Astrocyte of the spinal cord (primary cell): ENCODE measurements at regions not wholly inside any gene's neighbourhood (a gene's known extent, or its start where the extent isn't known, plus 50 kb on each side); places are given as distances from the start of the nearest gene placed in this dataset.

ENCODE experiments used
- DNase-seq: peaks from one replicate; pipeline ENCODE4 v3.0.0; 2011; ENCODE audit warnings: low read depth, low spot score
- H3K4me3 ChIP-seq: 2 replicates; pipeline ENCODE4 v1.5.1; 2011; ENCODE audit warnings: low read depth, mild to moderate bottlenecking, low read length, moderate library complexity
- in situ Hi-C: cut with HindIII; loops from 2 replicates; pipeline ENCODE4 v1.10.0; 2017; ENCODE audit warnings: low sequenced_read_pairs
- TF ChIP-seq, protein P1 (sequence below): IDR thresholded peaks from 2 replicates; pipeline ENCODE4 v1.5.1; 2012; ENCODE audit warnings: low read depth, mild to moderate bottlenecking, low read length, inconsistent platforms

DNA sequence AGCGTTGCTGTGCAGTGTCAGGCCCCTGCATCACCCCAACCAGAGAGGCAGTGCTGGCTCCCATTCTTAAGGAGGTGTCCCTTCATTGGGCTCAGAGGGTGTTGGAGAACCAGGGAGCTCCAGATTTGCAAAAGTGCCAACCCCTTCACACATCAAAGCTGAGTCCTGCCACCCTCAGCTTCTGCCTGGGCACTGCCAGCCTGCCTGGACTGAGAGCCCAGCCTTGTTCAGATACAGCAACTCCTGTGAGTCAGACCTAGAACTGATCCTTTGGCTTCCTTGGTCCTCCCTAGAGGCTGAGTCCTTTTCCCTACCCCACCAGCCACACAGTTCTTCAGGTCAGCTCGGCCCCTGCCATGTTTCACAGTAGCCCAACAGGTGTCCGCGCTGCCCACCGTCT is 424.9 kb upstream of the MYT1L start:
- no peak for DNase-seq
- in situ Hi-C loops: no loop called here
- no peak overlapping the region for H3K4me3 ChIP-seq
- TF ChIP-seq, protein P1, sequence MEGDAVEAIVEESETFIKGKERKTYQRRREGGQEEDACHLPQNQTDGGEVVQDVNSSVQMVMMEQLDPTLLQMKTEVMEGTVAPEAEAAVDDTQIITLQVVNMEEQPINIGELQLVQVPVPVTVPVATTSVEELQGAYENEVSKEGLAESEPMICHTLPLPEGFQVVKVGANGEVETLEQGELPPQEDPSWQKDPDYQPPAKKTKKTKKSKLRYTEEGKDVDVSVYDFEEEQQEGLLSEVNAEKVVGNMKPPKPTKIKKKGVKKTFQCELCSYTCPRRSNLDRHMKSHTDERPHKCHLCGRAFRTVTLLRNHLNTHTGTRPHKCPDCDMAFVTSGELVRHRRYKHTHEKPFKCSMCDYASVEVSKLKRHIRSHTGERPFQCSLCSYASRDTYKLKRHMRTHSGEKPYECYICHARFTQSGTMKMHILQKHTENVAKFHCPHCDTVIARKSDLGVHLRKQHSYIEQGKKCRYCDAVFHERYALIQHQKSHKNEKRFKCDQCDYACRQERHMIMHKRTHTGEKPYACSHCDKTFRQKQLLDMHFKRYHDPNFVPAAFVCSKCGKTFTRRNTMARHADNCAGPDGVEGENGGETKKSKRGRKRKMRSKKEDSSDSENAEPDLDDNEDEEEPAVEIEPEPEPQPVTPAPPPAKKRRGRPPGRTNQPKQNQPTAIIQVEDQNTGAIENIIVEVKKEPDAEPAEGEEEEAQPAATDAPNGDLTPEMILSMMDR: no peak

DNA sequence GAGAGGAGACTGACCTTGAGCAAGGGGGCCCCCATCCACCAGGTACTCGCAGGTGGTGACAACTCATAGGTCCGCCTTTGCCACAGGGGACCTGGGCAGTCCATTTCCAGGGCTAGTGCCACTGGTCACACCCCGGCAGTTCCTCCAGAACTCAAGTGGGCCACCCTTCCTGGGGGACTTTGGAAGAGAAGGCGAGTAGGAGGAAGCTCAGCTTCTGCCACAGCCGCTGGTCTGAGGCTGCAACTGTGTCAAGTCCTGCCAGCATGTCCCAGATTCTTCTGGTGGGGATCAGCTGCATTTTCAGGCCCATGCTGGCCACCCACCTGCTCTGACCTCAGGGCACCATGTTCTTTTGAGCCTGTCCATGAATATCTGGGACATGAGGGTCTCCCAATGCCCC is 423.9 kb upstream of the MYT1L start:
- in situ Hi-C loops: no loop called here
- TF ChIP-seq, protein P1: no peak
- no peak for DNase-seq

DNA sequence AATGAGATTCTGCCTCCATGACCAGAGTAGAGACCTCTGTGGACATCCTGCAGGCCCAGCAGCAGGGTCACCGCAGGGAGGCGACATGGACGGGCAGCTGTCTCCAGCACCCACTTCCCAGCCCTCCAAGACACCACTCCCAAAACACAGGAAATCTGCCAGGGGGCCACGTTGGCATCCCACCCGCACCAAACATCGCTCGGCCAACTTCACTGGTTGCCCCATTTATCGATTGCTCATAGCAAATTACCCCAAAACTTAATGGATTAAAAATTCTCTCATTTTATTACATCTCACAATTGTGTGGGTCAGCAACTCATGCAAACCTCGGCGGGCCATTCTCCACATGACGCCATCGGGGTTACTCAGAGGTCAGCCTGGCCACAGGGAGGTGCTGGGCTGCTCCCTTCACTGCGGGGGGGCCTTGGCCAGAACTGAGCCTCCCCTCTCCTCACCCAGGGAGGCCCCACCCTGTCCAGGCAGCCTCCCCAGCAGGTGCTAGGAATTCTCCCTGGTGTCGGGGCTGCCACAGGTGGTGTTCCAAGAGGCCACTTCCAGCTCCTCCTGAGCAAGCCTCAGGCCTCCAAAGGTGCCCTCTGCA is 420.7 kb upstream of the MYT1L start:
- TF ChIP-seq, protein P1: no peak
- in situ Hi-C loops: no loop called here
- no peak for DNase-seq
- no peak overlapping the region for H3K4me3 ChIP-seq

More for the DNA sequence above, 423.9 kb upstream of the MYT1L start:
- no peak overlapping the region for H3K4me3 ChIP-seq

DNA sequence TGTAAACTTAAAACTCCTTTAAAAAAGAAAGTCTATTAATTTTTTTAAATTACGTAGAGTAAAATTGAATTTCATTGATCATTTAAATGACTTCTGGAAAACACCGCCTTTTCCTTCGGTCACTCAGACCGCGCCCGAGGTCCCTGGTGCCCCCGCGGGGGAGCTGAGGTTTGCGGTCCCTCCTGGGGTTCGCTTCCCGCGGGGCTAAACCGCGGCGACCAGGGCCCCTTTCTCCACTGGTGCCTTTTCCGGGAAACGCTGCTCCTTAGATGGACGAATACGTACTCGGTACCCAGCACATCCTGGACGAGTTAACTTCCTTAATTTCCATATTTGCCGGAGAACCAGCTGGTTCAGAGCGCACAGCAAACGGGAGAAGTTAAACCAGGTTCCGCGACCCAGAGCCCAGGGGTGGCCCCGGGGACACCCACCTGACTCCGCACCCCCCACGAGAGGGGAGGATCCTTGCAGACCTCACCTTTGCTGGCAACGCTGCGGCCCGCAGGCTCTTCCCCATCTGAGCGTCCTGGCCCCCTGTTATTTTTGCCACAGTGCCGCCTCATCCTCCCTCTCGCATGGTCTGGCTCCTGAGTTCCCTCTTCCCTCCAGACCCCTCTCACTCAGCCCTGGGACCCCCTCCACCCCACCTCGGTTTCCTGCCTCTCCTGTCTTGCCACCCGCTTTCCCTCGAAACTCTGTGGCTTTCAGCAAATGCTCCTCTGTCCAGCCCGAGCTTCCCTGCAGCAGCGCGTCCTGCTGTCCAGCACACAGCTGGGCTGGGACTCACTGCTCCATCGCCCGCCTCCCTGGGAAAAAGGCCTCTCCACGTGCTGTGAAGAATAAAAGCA is 420.0 kb upstream of the MYT1L start:
- in situ Hi-C loops: no loop called here
- no peak for DNase-seq
- no peak overlapping the region for H3K4me3 ChIP-seq
- TF ChIP-seq, protein P1: no peak

DNA sequence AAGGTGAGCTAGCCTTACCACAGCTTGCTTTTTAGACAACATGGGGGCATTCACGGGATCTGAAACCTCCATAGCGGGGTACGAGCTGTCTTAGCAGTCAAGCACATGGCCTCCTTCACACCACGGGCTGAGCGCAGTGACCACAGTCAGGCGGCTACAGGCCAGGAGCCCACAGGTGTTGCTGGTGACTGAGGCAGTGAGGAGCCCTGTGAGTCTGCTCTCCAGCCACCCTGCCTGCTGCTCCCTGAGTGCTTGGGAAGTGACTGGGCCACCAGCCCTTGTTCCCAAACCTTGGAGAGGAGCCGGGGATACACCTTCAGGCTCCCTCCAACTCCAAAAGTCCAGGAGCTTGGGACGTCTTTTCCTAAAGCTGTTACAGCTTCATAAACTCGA is 418.1 kb upstream of the MYT1L start:
- in situ Hi-C loops: no loop called here
- H3K4me3 ChIP-seq: no peak overlapping the region
- TF ChIP-seq, protein P1: no peak
- DNase-seq: no peak

DNA sequence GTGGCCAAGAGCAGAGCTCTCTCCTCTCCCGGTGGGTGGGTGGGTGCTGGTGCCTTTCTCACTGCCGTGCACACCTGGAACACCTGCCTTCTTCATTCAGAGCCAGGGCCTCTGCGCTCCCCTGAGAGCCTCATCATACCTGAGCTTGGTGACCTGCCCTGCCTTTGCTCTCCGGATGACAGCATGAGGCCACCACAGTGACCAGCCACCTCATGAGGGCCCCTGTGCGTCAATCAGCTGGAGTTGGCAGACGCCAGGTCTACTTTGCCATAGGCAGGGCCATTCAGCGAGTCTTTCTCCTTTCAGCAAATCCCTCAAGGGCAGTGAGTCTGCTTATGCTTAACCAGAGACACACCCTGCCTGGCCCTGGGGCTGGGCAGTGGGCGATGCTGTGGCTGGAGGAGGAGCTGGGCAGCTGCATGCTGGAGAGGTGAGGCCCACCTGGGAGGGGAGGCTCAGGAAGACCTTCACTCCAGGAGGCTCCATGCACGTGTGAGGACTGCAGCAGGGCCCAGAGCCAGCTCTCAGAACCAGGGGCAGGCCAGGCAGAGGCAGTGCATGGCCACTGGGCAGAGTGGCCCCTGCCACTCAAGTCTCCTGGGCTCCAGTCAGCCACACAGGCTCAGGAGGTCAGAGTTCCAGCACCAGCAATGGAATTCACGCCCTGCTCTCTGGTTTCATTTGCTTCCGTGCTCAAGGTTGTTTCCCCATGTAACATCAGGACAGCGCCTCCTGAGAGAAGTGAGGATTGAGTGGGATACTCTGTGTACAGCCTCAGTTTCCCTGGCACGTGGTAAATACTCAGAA is 417.5 kb upstream of the MYT1L start:
- no peak for DNase-seq
- in situ Hi-C loops: no loop called here
- TF ChIP-seq, protein P1: no peak

More for the DNA sequence above, 417.5 kb upstream of the MYT1L start:
- no peak overlapping the region for H3K4me3 ChIP-seq
